Hepatocyte (in vitro differentiated cells): ENCODE measurements at regions not wholly inside any gene's neighbourhood (a gene's known extent, or its start where the extent isn't known, plus 50 kb on each side); places are given as distances from the start of the nearest gene placed in this dataset.

Source experiments
- CTCF ChIP-seq: fragments of 200-600 bp; sonication (generic); IDR thresholded peaks from 2 replicates; pipeline ENCODE4 v1.5.1; 2016; ENCODE audit warnings: antibody characterized with exemption, mild to moderate bottlenecking; ENCODE audit not compliant: poor library complexity
- EZH2 ChIP-seq: fragments of 200-600 bp; sonication (generic); IDR thresholded peaks from 2 replicates; pipeline ENCODE4 v1.6.1; 2016; ENCODE audit warnings: antibody characterized with exemption, mild to moderate bottlenecking, borderline replicate concordance

GRCh38 chr10:20953120-20953519 is 56.0 kb upstream of the NEBL start:
- TF ChIP-seq CTCF, result no peak
- TF ChIP-seq EZH2, result no peak
